ENCODE measurements at regions not wholly inside any gene's neighbourhood (a gene's known extent, or its start where the extent isn't known, plus 50 kb on each side); places are given as distances from the start of the nearest gene placed in this dataset.
A peak's percentile ranks its signal among the peaks of the same experiment; 100 is the strongest.

DNA sequence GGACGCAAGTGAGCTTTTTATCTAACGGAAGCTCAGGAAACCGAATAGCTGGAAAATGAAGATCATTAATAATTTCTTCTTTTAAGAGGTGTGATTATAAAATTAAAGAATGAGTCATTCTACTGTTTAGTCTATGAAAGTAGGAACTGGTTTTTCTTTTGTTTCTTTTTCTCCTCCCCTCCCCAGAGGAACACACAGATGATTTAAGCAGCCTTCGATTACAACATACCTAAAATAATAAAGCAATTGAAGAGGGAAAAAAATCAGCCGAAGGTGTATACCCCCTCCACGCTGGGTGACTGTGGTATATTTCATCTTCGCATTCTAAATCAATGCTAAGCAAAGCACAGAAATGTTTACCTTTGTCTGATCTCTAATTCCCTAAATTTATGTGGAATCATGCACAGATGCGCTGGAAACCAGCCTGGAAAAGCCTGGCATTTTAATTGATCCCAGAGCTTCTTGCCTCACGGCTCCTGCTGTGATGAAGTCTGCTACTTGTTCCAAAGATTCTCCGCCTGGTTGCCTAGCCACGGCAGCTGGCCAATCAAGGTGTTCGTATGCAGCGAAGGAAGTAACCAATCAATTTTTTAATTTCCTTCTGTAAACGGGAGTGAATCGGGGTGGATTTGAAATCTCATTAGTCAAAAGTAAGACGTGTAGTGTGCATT, 133.9 kb downstream of the FANCF start:
- DNase-seq: peak; percentile 4 to 27

DNA sequence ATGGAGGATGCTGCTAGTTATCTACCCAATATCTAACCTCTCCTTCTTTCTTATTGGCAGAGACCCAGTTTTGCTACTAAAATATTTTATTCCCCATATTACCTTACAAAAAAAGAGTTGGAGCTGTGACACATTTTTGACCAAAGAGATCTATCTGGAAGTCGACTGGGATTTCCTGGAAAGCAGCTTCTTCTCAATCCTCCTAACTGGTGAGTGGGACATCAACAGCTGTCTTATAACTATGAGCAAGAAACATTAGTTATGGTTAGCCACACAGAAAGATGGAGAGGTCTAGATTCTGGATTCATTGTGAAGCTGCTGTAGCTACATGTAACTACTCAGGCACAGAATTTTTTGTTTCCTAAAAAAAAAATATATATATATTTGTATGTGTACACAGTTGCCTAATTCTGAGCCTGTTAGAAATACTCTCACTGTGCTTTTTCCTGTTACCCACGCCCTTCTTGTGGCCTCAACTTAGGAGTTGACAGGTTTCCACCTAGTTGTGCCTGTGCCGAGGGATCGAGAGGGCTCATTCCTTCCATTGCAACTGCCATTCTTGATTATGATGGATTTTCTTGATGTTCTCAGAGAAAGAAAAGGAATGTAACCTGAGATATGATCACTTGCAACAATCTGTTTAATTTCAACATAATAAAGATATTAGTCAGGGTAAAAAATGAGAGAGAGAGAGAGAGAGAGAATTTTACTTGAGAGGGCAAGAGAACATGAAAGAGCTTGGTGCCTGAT, 142.0 kb downstream of the SLC17A6 start:
- no peak for DNase-seq

DNA sequence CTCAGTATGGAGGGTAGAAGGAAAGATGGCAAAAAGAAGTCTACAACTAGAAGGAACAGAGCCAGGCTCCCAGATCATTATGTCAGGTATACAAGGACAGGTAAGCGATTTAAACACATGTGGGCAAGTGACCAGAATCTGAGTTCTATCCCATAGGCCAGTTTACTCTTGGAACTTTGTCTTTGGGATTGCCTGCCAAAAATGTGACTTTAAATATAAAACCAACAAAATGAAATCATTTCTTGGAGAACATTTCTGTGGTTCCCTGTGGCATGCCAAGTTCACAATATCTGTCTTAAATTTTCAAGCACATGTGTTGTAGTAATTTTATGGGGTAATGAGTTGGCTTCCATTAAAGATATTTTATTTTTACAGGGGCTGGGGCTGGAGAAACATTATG, 141.0 kb downstream of the SLC17A6 start:
- no peak for DNase-seq

DNA sequence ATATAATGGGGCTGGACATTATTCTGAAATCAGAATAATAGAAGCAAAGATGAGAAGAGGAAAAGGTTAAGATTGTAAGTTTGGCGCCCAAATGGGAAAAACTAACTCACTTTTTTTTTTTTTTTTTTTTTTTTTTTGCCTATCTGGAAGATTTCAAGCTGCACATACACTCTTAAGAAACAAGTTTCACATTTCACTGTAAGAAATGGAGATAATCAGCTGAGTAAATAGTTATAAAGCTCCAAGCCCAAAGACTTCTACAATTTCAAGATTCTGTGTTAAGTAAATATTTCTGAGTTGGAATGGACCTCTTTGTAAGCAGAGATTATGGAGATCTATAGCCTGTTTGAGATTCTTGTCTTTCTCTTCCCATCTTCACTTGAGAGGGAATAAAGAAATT, 140.0 kb downstream of the SLC17A6 start:
- no peak for DNase-seq

DNA sequence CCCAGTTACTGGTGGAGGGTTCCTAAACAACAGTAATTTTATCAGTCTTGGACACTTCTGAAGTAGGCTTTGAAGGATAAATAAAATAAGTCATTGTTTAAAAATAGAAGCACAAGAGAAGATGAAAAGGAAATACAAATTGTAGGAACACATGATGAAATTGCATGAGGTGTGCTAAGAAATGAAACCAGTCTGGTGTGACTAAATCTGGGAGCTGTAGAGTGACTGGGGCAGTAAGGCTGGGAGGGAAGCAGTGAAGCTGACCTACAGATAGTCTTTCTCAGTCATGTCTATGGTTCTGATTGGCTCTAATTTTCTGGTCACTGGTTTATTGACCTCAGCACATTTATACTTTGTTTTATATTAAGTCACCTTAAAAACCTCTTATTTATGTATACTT, 139.1 kb downstream of the SLC17A6 start:
- DNase-seq: no peak

DNA sequence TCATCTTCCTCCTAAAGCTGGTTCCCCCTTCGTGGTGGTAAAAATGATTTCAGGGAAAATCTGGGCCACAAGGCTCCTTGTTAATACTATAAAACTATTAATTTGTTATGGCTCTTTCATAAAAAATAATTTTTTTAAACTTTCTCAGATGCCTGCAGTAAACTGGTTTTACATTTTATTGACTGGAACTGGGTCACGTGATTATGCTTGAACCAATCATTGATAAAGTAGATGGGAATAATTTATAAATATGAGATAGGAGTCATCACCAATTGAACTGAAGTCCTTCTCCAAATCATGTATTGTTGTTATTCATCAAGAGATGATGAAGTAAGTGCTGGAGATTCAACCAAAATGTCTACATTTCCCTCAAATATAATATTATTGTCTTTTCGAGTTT, 138.4 kb downstream of the SLC17A6 start:
- DNase-seq: no peak

DNA sequence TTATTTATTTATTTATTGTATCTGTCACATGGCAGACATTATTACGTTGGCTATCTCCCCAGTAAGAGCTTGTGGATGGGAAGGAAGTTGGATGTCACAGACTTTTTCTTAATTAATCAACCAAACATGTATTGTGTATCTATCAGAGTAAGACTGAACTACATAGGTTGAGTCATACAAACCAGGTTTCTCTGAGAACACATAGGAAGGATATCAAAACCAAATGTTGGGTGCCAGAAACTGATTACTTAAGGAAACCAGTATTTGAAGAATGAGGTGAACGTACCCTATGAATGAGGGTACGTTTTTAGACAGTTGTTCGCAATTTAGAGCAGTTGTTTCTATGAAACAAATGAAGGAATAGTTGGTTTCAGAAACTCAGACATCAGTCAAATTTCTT, 136.4 kb downstream of the SLC17A6 start:
- no peak for DNase-seq

DNA sequence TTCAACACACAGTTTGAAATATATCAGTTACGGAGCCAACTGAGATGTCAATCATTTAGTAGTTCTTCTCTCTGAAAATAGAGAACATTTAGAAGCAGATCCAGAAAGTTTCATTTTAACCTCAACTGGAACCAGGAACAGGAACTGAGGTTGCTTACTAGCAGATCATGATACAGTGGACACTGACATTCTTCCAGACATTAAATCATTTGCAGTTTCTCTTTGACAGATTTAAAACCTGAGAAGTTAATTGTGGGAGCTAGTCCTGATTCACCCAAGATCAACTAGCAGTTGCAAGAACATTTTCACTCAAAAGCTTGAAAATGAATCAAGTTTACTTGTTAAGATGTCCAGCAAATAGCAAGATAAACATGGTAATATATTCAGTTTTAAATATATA, 135.4 kb downstream of the SLC17A6 start:
- no peak for DNase-seq

DNA sequence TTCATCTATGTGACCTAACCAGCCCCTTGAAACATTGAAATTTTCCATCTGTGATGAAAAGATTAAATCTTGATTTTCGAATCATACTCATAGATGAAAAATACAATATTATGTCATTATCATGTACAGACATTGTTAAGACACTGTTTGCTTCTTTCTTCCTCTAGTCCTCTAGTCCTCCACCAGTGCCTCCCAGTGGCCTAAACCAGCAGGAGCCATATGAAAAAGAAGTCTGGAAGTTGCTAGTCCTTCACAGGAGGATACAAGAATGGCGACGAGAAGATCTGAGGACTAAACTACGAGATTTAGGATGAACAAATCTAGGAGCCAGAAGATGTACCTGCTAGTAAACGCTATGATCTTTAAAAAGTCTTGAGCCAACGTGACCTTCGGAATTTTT, 134.1 kb downstream of the SLC17A6 start:
- DNase-seq: no peak

DNA sequence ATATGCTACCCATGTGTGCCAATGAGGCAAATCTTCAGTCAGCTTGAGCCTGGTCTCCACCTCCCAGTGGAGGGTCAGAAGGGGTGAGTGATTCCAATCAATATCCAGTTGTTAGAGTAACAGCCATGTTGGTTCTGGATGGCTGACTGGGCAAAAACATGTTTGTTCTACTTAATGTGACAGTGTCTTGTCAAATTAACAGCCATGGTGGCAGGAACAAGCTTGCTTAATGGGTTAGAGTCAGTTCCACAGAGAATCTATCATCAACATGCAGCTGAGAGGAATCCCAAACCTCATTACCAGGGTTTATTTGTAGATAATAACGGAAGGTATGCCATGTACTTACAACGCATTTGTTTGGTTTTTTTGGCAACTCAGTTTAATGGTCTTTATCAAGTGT, 133.2 kb downstream of the SLC17A6 start:
- no peak for DNase-seq

DNA sequence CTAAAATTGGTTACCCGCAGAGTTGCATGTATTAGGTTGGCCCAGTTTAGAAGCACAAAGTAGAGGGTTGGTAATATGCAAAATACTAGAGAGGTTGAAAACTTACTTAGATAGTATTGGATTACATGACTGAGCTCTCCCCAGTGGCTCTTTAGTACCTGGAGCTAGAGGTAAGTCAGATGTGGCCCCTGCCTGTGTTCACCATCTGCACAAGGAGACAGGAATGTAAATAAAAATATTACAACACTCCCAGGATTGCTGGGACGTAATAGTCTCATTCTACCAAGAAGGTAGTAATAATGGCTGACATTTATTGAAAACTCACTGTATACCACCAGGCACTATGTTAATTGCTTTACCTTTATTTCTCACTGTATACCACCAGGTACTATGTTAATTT, 129.6 kb downstream of the SLC17A6 start:
- no peak for DNase-seq

DNA sequence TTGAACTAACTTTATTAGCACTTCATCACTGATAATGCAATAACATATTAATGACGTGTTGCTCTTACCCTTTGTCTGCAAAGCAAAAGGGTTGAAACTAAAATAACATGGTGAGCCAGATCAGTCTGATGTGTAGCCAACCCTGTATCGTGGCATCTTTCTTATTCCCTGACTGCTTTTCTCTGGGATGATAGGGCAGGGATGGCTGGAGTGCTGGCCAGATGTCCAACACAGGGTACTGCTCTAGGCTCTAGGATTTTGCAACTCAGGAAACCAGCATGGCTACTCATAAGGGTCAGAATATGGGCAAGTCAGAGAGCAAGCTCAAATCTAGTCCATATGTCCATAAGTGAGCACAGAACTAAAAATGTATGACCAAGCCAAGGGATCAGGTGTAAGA, 129.1 kb downstream of the SLC17A6 start:
- DNase-seq: no peak

DNA sequence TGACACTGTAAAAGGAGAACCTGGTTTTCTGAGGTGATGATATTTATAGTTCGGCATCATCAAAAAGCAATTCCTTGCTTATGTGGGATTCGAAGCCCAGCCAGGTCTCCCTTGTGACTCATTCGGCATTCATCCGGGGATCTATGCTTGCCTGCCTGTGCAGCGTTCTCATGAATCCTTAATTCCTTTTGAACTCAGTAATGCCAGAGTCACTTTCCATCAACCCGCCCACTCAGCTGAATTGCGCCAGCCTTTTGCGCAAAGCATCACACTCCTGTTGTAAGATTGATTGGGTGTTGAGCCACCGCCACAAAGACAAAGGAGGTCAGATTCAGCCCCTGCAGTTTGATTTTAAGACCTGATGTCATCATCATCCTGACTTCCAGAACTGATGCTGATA, 128.6 kb downstream of the SLC17A6 start:
- no peak for DNase-seq

DNA sequence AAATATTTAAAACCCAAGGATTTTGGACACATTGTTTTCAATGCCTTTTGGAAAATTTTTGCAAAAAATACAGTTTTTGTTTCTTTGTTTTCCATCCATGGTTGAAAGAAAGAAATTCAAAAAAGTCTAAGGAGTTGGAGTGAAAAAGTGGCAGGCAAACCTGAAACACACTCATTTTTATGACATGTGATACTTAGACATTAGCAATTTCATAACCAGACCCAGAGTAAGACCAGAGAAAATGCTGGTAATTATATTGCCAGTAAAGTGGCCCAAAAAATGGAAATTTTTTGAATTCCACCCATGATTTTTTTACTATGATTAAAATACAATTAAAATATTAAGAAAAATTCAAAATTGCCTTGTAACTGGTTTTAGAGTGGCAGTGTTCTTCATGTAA, 128.2 kb downstream of the SLC17A6 start:
- no peak for DNase-seq

DNA sequence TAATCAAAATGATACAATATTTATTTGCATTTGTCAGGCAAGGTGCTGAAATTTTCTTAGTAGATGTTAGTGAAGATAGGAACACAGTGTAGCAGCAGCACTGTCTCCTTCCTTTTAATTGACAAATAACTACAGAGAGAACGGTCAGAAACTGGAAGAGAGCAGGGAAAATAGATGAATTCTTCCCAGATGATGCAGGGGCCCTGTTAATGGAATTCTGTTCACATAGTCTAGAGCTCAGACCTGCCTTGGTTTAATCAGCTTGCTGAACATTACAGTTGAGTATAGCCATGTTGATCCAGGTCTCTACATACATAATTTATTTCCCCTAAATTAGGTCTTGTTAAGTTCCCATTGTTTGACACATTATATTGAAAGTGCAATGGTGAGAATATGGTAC, 127.4 kb downstream of the SLC17A6 start:
- no peak for DNase-seq

DNA sequence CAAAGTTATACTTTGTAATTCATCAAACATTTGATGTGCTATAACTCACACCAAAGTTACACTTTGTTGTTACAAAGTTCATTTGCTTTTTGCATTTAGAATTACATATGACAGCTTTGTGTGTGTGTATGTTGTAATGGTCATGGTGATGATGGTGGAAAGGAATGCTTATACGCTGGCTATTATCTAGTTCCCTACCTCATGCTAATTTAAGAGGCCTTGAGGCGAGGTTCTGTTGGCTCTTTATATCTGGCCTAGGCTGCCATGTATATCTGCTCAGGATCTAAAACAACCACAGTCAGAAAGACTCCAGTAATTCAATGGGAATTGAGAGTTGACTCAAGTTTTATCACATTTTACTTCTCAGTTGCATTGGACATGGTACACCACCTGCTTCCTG, 123.4 kb downstream of the SLC17A6 start:
- DNase-seq: no peak

DNA sequence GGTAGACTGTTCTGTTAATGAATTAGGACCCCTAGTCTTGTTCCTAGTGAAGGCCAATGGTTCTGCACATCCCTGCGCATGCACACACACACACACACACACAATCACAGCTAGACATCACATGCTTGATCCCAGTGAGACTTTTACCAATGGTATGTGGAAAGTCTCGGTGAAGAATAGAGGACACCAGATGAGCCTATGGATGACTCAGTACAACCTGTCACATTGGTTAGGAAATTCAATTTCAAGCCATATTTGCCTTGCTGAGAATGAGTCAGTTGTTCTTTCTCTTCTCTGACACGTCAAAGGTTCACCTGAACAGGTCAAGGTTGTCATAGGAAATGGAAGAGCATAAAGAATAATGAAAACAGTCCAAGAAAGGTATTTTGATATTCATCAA, 122.0 kb downstream of the SLC17A6 start:
- no peak for DNase-seq

DNA sequence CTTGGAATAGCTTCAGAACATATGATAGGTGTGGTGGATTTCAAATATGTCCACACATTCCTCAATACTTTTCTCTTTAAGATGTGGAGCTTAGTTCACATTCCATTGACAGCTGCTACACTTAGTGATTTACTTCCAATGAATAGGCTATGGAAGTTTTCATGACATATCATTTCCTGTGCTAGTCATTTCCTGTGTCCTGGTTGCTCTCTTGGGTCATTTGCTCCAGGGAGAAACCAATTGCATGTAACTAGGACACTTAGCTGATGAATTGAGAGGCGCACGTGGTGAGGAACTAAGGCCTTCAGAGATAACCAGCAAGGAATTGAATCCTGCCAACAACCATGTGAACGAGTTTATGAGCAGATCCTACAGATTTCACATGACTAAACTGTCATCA, 120.9 kb downstream of the SLC17A6 start:
- DNase-seq: no peak

DNA sequence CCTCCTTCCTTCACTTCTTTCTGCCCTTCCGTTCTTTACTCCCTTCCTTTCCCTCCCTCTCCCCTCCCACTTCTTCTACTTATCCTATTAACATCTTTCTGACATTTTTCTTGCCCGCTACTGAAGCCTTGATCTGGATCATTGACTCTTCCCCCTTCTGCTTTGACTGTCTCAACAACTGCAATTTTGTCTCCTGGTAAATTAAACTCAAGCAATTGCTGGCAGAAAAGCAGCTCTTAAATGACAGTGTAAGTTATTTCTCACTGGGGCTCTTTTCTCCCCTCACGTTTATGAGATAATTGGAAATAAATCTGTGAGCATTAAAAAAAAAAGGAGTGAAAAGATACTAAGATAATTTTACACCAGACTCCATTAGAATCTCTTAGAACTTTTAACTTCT, 120.0 kb downstream of the SLC17A6 start:
- DNase-seq: no peak

DNA sequence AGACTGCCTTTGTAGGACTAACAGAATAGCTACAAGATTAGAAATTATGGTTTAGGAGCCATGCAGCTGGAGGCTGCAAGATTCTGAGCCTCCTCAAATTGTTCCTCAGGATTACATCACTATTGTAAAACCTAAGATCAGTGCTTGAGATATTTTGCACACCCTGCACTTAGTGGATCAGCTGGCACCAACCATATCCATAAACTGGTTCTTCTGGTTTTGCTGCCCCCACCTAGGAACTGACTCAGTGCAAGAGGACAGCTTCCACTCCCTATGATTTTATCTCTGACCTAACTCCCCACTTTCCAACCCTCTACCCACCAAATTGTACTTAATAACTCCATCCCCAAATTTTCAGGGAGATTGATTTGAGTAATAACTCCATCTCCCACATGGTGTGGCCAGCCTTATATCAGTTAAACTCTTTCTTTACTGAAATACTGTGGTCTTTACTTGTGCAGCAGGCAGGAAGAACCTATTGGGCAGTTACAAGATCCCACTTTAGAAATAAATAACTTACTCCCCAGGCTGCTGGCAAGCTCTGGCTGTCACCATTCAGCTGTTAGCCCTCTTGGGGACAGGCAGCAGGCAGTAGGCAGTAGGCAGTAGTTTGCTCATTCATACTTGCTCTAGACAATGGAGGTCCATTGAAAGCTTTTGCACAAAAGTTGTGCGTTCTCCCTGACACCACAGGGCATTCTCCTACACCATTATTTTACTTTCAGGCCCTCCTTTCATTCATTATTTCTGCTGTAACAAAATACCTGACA, 119.0 kb downstream of the SLC17A6 start:
- DNase-seq: no peak

DNA sequence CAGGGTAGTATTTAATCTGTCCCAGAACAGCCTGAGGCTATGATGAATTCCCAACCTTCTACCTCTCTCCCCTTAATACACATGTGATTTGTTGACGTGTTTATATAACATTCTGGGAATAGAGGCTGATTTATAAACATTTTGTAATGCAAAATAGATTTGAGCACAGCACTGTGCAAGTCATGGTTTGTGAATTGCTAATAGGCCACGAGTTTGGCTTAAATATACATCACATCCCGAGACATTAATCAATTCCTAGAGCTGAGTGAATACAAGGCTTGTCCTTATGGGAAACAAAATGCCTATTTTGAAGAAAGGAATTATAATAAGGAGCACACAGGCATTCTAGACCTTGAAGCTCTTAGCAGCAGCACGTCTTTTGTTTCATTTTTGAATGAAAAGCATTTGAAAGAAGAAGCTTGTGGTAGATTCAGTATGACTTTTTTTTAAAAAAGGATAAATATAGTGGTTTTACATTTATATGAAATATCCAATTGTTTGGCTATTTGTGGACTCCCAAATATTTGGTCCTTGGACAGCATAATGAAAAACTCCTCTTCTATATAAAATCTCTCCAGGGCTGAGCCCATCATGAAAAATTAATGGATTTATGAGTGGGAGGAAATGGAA, 116.4 kb downstream of the SLC17A6 start:
- no peak for DNase-seq

DNA sequence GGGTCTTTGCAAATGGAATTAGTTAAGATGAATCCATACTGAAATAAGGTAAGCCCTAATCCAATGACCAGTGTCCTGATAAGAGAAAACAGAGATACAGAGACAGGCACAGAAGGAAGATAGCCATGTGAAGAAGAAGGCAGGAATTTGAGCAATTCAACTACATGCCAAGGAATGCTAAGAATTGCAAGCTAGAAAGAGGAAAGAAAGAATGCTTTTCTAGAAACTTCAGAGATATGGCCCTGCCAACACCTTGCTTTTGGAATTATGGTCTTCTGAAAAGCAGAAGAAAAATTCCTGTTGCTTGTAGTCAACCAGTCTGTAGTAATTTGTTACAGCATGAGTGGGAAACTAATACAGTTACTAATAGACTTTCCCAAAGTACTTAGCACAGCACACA, 111.3 kb downstream of the SLC17A6 start:
- DNase-seq: no peak

DNA sequence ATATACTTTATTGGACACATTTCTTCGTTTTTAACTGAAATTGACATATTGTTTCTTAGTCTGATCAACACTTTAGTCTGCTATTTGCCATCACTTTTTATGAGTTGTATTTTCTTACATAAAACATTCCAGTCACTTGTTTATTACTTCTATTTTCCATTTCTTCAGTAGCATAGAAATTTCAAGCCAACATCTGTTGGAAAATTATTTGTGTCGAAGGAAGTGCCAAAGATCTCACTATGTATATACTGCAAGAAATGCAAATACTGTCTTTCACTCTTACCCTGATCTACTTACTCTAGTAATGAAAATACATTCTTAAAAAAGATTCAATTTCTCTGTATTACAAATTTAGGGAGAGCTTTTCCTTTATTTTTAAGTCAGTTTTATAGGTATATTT, 105.9 kb downstream of the SLC17A6 start:
- DNase-seq: no peak

DNA sequence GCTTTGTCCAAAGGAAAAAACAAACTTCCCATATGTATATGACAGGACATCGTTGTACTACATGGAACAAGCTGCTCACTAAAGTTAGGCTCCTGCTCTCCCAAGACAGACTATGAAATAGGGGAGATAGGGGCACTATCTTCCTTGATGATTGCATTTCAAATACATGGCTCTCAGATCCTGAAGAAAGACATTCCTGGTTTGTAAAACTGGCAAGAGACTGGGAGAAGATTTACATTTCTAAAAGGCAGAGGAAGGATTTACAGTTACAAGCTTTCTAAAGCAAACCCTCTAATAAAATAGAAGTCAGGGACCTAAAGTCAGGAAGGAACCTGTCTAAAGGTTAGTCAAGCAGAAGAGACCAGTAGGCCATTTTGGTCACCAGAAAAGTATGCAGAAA, 103.7 kb downstream of the SLC17A6 start:
- DNase-seq: no peak
